Transverse colon (tissue), 4 donors: ENCODE measurements at regions not wholly inside any gene's neighbourhood (a gene's known extent, or its start where the extent isn't known, plus 50 kb on each side); places are given as distances from the start of the nearest gene placed in this dataset.

Experiments
- DNase-seq: peaks from one replicate; pipeline ENCODE4 v3.0.0-alpha.2; 2019
- H3K27ac ChIP-seq, 4 donors: fragments of 200-600 bp; sonication (generic); 2 replicates each; pipeline ENCODE4 v1.5.1; 2016 to 2018; ENCODE audit warnings: inconsistent platforms in 4 of 4
- H3K27me3 ChIP-seq: fragments of 200-600 bp; sonication (generic); 2 replicates; pipeline ENCODE4 v1.5.1; 2017; ENCODE audit warnings: inconsistent platforms
- H3K36me3 ChIP-seq, 4 donors: fragments of 200-600 bp; sonication (generic); 2 replicates each; pipeline ENCODE4 v1.5.1; 2017 to 2019; ENCODE audit warnings: inconsistent platforms in 4 of 4
- H3K4me1 ChIP-seq, 4 donors: fragments of 200-600 bp; sonication (generic); 2 replicates each; pipeline ENCODE4 v1.5.1; 2017 to 2020; ENCODE audit warnings: inconsistent platforms in 4 of 4
- H3K4me3 ChIP-seq, 4 donors: fragments of 200-600 bp; sonication (generic); 1 replicate in 1 of 4; 2 replicates in 3 of 4; pipeline versions ENCODE4 v1.5.1 to v1.6.1; 2017 to 2019; ENCODE audit warnings: inconsistent platforms in 4 of 4
- H3K9me3 ChIP-seq, 2 donors: fragments of 200-600 bp; sonication (generic); 2 replicates each; pipeline ENCODE4 v1.5.1; 2017 to 2019; ENCODE audit warnings: inconsistent platforms in 2 of 2
- CTCF ChIP-seq, 5 experiments: fragments of 200-600 bp in 3 of 5; fragments of 450-650 bp in 2 of 5; sonication (generic) in 3 of 5; IDR thresholded peaks; 1 replicate in 2 of 5; 2 replicates in 3 of 5; pipeline ENCODE4 v1.5.1; 2016 to 2017; ENCODE audit warnings: antibody characterized with exemption in 5 of 5, inconsistent platforms in 3 of 5, mild to moderate bottlenecking in 2 of 5, moderate library complexity in 1 of 5
- EP300 ChIP-seq: sonication (generic); formaldehyde crosslinking; IDR thresholded peaks from one replicate; pipeline ENCODE4 v1.6.1; 2017; ENCODE audit warnings: antibody characterized with exemption, low read depth
- POLR2A ChIP-seq: fragments of 450-650 bp; IDR thresholded peaks from one replicate; pipeline ENCODE4 v1.6.1; 2016; ENCODE audit warnings: antibody characterized with exemption, mild to moderate bottlenecking, moderate library complexity
- POLR2AphosphoS5 ChIP-seq, 3 donors: sonication (generic); formaldehyde crosslinking; IDR thresholded peaks; one replicate each; pipeline ENCODE4 v1.6.1; 2016; ENCODE audit warnings: antibody characterized with exemption in 3 of 3
- WGBS, 2 donors: methylation state at CpG; one replicate each; pipeline ENCODE4 v1.1.5; 2018; ENCODE audit warnings: low coverage in 1 of 2; 5-methylcytosine and 5-hydroxymethylcytosine counted together
- in situ Hi-C, 4 donors: fragments of 200-750 bp; cut with MboI; loops; one replicate each; pipeline versions ENCODE4 v1.15.0 to v1.15.1; 2017; ENCODE audit warnings: low sequenced_read_pairs in 3 of 4, low pct_ligation_motif_present in 1 of 4, low pct_unique_long_range_greater_than_20kb in 1 of 4
- intact Hi-C: fragments of 100-400 bp; cut with DNase I; formaldehyde crosslinking; loops from one replicate; pipeline ENCODE4 v1.15.1; 2023; ENCODE audit warnings: low total_unique reads

- Histone ChIP-seq H3K9me3 (no peaks in the 10 kb centered on the region), H3K4me3 (no peak overlapping the region), H3K27me3 (no peaks in the 10 kb centered on the region), H3K27ac (no peak overlapping the region), H3K36me3 (no peaks in the 10 kb centered on the region), H3K4me1 (peaks cover 0 to 7% (median 2%) of the 10 kb centered on the region in 4 donors)
- no peak for DNase-seq
- intact Hi-C loops (no loop called here), in situ Hi-C loops (no loop called here)
- 76 to 94% methylated on average over 3 of the region's 3 CpGs for WGBS, 2 donors
- TF ChIP-seq EP300 (no peak), POLR2AphosphoS5 (IDR thresholded peaks at IDR 0.05) (no peak), POLR2A (no peak), CTCF (IDR thresholded peaks at IDR 0.05) (no peak)
These were observed 104.9 kb upstream of the SOX5 start for GRCh38 chr12:24054416-24054815.

- DNase-seq = no peak
These were observed 100.3 kb upstream of the SOX5 start for GRCh38 chr12:24049728-24050127.

GRCh38 chr12:24049101-24049500, 99.6 kb upstream of the SOX5 start:
- intact Hi-C loops (no loop called here), in situ Hi-C loops (no loop called here)
- H3K27ac ChIP-seq = no peak overlapping the region
- no peaks in the 10 kb centered on the region for H3K9me3 ChIP-seq
- TF ChIP-seq POLR2A (no peak), POLR2AphosphoS5 (IDR thresholded peaks at IDR 0.05) (no peak), CTCF (IDR thresholded peaks at IDR 0.05) (no peak), EP300 (no peak)
- no peak for DNase-seq
- WGBS, 2 donors = 53 to 79% methylated on average over 3 of the region's 3 CpGs
- H3K36me3 ChIP-seq = no peaks in the 10 kb centered on the region
- H3K4me1 ChIP-seq = peaks cover 0 to 14% (median 4%) of the 10 kb centered on the region in 4 donors
- H3K4me3 ChIP-seq = no peak overlapping the region
- no peaks in the 10 kb centered on the region for H3K27me3 ChIP-seq

More at GRCh38 chr12:24049728-24050127, 100.3 kb upstream of the SOX5 start:
- H3K9me3 ChIP-seq = no peaks in the 10 kb centered on the region
- no peak overlapping the region for H3K27ac ChIP-seq
- in situ Hi-C loops (no loop called here), intact Hi-C loops (no loop called here)
- 86 to 88% methylated on average over 2 to 3 of the region's 3 CpGs for WGBS, 2 donors
- peaks cover 0 to 18% (median 6%) of the 10 kb centered on the region in 4 donors for H3K4me1 ChIP-seq
- H3K4me3 ChIP-seq = no peak overlapping the region
- TF ChIP-seq EP300 (no peak), CTCF (IDR thresholded peaks at IDR 0.05) (no peak), POLR2A (no peak), POLR2AphosphoS5 (IDR thresholded peaks at IDR 0.05) (no peak)
- H3K27me3 ChIP-seq = no peaks in the 10 kb centered on the region
- no peaks in the 10 kb centered on the region for H3K36me3 ChIP-seq

- Histone ChIP-seq H3K9me3 (no peaks in the 10 kb centered on the region), H3K36me3 (no peaks in the 10 kb centered on the region), H3K27me3 (no peaks in the 10 kb centered on the region), H3K4me3 (no peak overlapping the region), H3K4me1 (peaks cover 0 to 11% (median 3%) of the 10 kb centered on the region in 4 donors), H3K27ac (no peak overlapping the region)
- TF ChIP-seq EP300 (no peak), POLR2AphosphoS5 (IDR thresholded peaks at IDR 0.05) (no peak), CTCF (IDR thresholded peaks at IDR 0.05) (no peak), POLR2A (no peak)
- in situ Hi-C loops (no loop called here), intact Hi-C loops (no loop called here)
- no peak for DNase-seq
- WGBS, 2 donors = 97 to 98% methylated on average over 4 of the region's 4 CpGs
These were observed 99.0 kb upstream of the SOX5 start for GRCh38 chr12:24048446-24048845.
